K562 (cell line): ENCODE measurements at regions not wholly inside any gene's neighbourhood (a gene's known extent, or its start where the extent isn't known, plus 50 kb on each side); places are given as distances from the start of the nearest gene placed in this dataset.

Experiments used
- ATAC-seq: fragments of 200-7000 bp; cut with Tn5 transposase; 3 replicates; pipeline ENCODE4 v1.9.1; 2020; ENCODE audit warnings: moderate library complexity
- BruUV-seq: library from RNA; stranded (reverse); fragments of 400-500 nt; replicated peaks from 2 replicates; lab custom pipeline; 2021; lab: Mats Ljungman, UMichigan
- CTCF ChIA-PET: fragments of 300-600 bp; formaldehyde crosslinking; extraction: SDS; loops from one replicate; lab custom pipeline; 2021; ENCODE audit warnings: low intra/inter-chr PET ratio; lab: Yijun Ruan, JAX
- POLR2A ChIA-PET: fragments of 300-600, 350-650 bp; sonication (Branson Sonifier 250); formaldehyde crosslinking; extraction: SDS; loops from one replicate; lab custom pipeline; 2021; ENCODE audit warnings: antibody characterized with exemption, inconsistent platforms; lab: Yijun Ruan, JAX
- DNase-seq, 4 experiments: peaks; one replicate each; pipeline versions ENCODE4 v3.0.0 to v3.0.0-alpha.2; 2011 to 2018; ENCODE audit warnings: low spot score in 3 of 4, mixed read lengths in 3 of 4; ENCODE audit errors: extremely low read depth in 1 of 4
- FAIRE-seq: peaks from 2 replicates; lab custom pipeline; 2011; peaks lifted over from hg19 to GRCh38; lab: Jason Lieb, UNC
- H2AFZ ChIP-seq: 2 replicates; pipeline ENCODE4 v1.6.0; 2011; ENCODE audit warnings: low read depth, low read length, control low read depth, inconsistent platforms
- H3K27ac ChIP-seq: fragments of 200-600 bp; 3 replicates; pipeline ENCODE4 v1.8.0; 2011; ENCODE audit warnings: low read depth, mild to moderate bottlenecking, control low read depth, inconsistent platforms, low read length, moderate library complexity, mixed read lengths; ENCODE audit errors: extremely low read depth
- H3K27me3 ChIP-seq, 2 experiments: fragments of 300-600 bp in 1 of 2; 2 replicates in 1 of 2; 3 replicates in 1 of 2; pipeline versions ENCODE4 v1.6.0 to v1.8.0; 2011; ENCODE audit warnings: inconsistent platforms in 2 of 2, low read length in 2 of 2, mild to moderate bottlenecking in 1 of 2, mixed read lengths in 1 of 2, moderate library complexity in 1 of 2; ENCODE audit not compliant: control insufficient read depth in 2 of 2, insufficient read depth in 2 of 2
- H3K36me3 ChIP-seq: fragments of 300-600 bp; 3 replicates; pipeline ENCODE4 v1.8.0; 2011; ENCODE audit warnings: mild to moderate bottlenecking, low read length, inconsistent platforms; ENCODE audit not compliant: control insufficient read depth, insufficient read depth
- H3K4me1 ChIP-seq, 2 experiments: fragments of 200-600 bp in 1 of 2; replicated peaks in 1 of 2; 2 replicates in 1 of 2; 3 replicates in 1 of 2; pipeline versions ENCODE4 v1.5.1 to v1.8.0; 2011; ENCODE audit warnings: inconsistent platforms in 2 of 2, low read length in 2 of 2, mild to moderate bottlenecking in 1 of 2, mixed read lengths in 1 of 2, moderate library complexity in 1 of 2; ENCODE audit not compliant: control insufficient read depth in 2 of 2, insufficient read depth in 2 of 2
- H3K4me2 ChIP-seq: 2 replicates; pipeline ENCODE4 v1.6.1; 2011; ENCODE audit warnings: low read length, control low read depth, inconsistent platforms, mixed read lengths; ENCODE audit not compliant: insufficient read depth
- H3K4me3 ChIP-seq: fragments of 200-600 bp; sonication (generic), shearing (Covaris generic); 2 replicates; pipeline ENCODE4 v1.5.1; 2016; ENCODE audit warnings: control low read depth, inconsistent platforms
- H3K79me2 ChIP-seq: fragments of 200-600 bp; 3 replicates; pipeline ENCODE4 v1.8.0; 2011; ENCODE audit warnings: low read length, inconsistent platforms; ENCODE audit not compliant: control insufficient read depth, insufficient read depth
- H3K9ac ChIP-seq, 2 experiments: 2 replicates each; pipeline versions ENCODE4 v1.6.0 to v1.6.1; 2011; ENCODE audit warnings: low read depth in 2 of 2, low read length in 2 of 2, control low read depth in 1 of 2, inconsistent platforms in 1 of 2, mild to moderate bottlenecking in 1 of 2, mixed read lengths in 1 of 2; ENCODE audit not compliant: insufficient read depth in 1 of 2
- H3K9me1 ChIP-seq: one replicate; pipeline ENCODE4 v1.6.0; 2011; ENCODE audit warnings: inconsistent platforms, mild to moderate bottlenecking, low read length, moderate library complexity; ENCODE audit not compliant: control insufficient read depth, insufficient read depth
- H3K9me3 ChIP-seq: replicated peaks from 2 replicates; pipeline ENCODE4 v1.5.1; 2011; ENCODE audit warnings: low read depth, low read length, inconsistent platforms; ENCODE audit not compliant: control insufficient read depth, insufficient read depth
- H4K20me1 ChIP-seq: replicated peaks from 2 replicates; pipeline ENCODE4 v1.6.1; 2011; ENCODE audit warnings: low read length, inconsistent platforms, mixed read lengths; ENCODE audit not compliant: control insufficient read depth, insufficient read depth
- ARHGAP35 ChIP-seq: fragments of 450-650 bp; IDR thresholded peaks from 2 replicates; pipeline ENCODE4 v1.6.1; 2018; ENCODE audit not compliant: partially characterized antibody
- ARID1B ChIP-seq: fragments of 450-650 bp; IDR thresholded peaks from 2 replicates; pipeline ENCODE4 v1.6.1; 2016; ENCODE audit warnings: antibody characterized with exemption, mild to moderate bottlenecking, inconsistent platforms
- FOXA1 ChIP-seq: fragments of 450-650 bp; IDR thresholded peaks from 2 replicates; pipeline ENCODE4 v1.6.1; 2016; ENCODE audit warnings: mild to moderate bottlenecking, borderline replicate concordance
- MBD2 ChIP-seq: sonication (generic); IDR thresholded peaks from 2 replicates; pipeline ENCODE4 v1.6.1; 2016; ENCODE audit warnings: low read depth, borderline replicate concordance
- PTBP1 ChIP-seq: fragments of 200-400 bp; formaldehyde crosslinking; IDR thresholded peaks from 2 replicates; pipeline ENCODE4 v1.6.1; 2017; ENCODE audit warnings: low read depth, low read length
- XRCC4 ChIP-seq: IDR thresholded peaks from one replicate; pipeline ENCODE4 v1.6.1; 2011; ENCODE audit not compliant: insufficient read depth, insufficient read length; ENCODE audit errors: extremely low read depth
- ZNF134 ChIP-seq: fragments of 250-450 bp; sonication (Bioruptor Pico); conservative IDR thresholded peaks from 2 replicates; pipeline ENCODE4 v1.4.0; 2020
- ZNF174 ChIP-seq: fragments of 250-450 bp; sonication (Bioruptor Pico); IDR thresholded peaks from 2 replicates; pipeline ENCODE4 v1.4.0; 2020; ENCODE audit warnings: mild to moderate bottlenecking
- ZNF239 ChIP-seq: fragments of 250-450 bp; sonication (Bioruptor Pico); IDR thresholded peaks from 2 replicates; pipeline ENCODE4 v1.4.0; 2020; ENCODE audit warnings: mild to moderate bottlenecking
- WGBS: fragments of 100-300 bp; shearing (Covaris generic); methylation state at CpG from one replicate; pipeline ENCODE4 v1.1.6; 2016; ENCODE audit warnings: low coverage, mixed read lengths; ENCODE audit not compliant: insufficient coverage; ENCODE audit errors: missing lambda C conversion rate; 5-methylcytosine and 5-hydroxymethylcytosine counted together
- in situ Hi-C: fragments of 300-500 bp; cut with MboI; formaldehyde crosslinking; loops from 4 replicates; pipeline ENCODE4 v1.15.0; 2018; ENCODE audit warnings: inconsistent platforms, mixed read lengths
- intact Hi-C: fragments of 100-400 bp; cut with micrococcal nuclease; formaldehyde crosslinking; loops from 2 replicates; pipeline ENCODE4 v1.14.2; 2022
- TF ChIP-seq, protein P1 (sequence below): fragments of 250-450 bp; sonication (Bioruptor Pico); IDR thresholded peaks from 2 replicates; pipeline ENCODE4 v1.5.1; 2021; ENCODE audit warnings: mild to moderate bottlenecking
- TF ChIP-seq, protein P2 (sequence below): sonication (generic); IDR thresholded peaks from 2 replicates; pipeline ENCODE4 v1.6.1; 2016

DNA sequence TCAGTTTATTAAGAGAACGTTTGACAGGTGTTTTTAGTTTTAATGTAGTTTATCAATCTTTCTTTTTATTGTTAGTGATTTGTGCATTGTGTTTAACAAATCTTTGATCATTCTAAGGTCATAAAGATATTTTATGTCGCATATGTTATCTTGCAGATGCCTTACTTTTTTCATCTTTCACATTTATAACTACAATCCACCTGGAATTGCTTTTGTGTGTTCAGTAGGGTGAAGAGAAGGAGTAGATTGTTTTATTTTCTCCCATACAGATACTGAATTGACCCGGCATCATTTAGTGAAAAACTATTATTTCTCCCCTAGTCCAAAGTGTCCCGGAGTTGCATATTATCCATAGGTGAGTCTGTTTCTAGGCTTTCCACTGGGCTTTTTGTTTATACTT, 179.4 kb upstream of the RGMB start:
- no peak for ATAC-seq
- Histone ChIP-seq H3K9me1 (no peaks in the 10 kb centered on the region), H4K20me1 (no peaks in the 10 kb centered on the region), H3K27me3 (no peaks in the 10 kb centered on the region), H2AFZ (no peak overlapping the region), H3K4me3 (no peak overlapping the region), H3K9ac (no peak overlapping the region)
- in situ Hi-C loops: no loop called here
- whole genome bisulfite sequencing: 2% methylated on average over 4 of the region's 4 CpGs
- FAIRE-seq: no peak
- TF ChIP-seq FOXA1: no peak
- TF ChIP-seq, protein P1, sequence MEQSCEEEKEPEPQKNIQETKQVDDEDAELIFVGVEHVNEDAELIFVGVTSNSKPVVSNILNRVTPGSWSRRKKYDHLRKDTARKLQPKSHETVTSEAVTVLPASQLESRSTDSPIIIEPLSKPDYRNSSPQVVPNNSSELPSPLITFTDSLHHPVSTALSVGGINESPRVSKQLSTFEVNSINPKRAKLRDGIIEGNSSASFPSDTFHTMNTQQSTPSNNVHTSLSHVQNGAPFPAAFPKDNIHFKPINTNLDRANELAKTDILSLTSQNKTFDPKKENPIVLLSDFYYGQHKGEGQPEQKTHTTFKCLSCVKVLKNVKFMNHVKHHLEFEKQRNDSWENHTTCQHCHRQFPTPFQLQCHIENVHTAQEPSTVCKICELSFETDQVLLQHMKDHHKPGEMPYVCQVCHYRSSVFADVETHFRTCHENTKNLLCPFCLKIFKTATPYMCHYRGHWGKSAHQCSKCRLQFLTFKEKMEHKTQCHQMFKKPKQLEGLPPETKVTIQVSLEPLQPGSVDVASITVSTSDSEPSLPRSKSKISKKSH (CRISPR knock-in tag): no peak
- no peak for TF ChIP-seq PTBP1
- TF ChIP-seq ZNF239: no peak
- TF ChIP-seq ARID1B: no peak
- TF ChIP-seq ZNF174 (CRISPR knock-in tag): no peak
- TF ChIP-seq, protein P2, sequence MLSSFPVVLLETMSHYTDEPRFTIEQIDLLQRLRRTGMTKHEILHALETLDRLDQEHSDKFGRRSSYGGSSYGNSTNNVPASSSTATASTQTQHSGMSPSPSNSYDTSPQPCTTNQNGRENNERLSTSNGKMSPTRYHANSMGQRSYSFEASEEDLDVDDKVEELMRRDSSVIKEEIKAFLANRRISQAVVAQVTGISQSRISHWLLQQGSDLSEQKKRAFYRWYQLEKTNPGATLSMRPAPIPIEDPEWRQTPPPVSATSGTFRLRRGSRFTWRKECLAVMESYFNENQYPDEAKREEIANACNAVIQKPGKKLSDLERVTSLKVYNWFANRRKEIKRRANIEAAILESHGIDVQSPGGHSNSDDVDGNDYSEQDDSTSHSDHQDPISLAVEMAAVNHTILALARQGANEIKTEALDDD: no peak
- no peak for TF ChIP-seq ARHGAP35
- no peak for TF ChIP-seq ZNF134
- TF ChIP-seq XRCC4: no peak
- no peak for TF ChIP-seq MBD2
- TF ChIP-seq, all 486 proteins: peak for 0
- CTCF ChIA-PET: no interaction called here
- no peak for DNase-seq
- Histone ChIP-seq H3K4me2 (no peak overlapping the region), H3K9me3 (no peaks in the 10 kb centered on the region), H3K36me3 (no peaks in the 10 kb centered on the region), H3K79me2 (no peaks in the 10 kb centered on the region), H3K4me1 (no peaks in the 10 kb centered on the region), H3K27ac (no peak overlapping the region)
- POLR2A ChIA-PET: no interaction called here
- intact Hi-C loops: no loop called here
- no TSS peak for BruUV-seq
